ENCODE measurements at regions not wholly inside any gene's neighbourhood (a gene's known extent, or its start where the extent isn't known, plus 50 kb on each side); places are given as distances from the start of the nearest gene placed in this dataset.

DNA sequence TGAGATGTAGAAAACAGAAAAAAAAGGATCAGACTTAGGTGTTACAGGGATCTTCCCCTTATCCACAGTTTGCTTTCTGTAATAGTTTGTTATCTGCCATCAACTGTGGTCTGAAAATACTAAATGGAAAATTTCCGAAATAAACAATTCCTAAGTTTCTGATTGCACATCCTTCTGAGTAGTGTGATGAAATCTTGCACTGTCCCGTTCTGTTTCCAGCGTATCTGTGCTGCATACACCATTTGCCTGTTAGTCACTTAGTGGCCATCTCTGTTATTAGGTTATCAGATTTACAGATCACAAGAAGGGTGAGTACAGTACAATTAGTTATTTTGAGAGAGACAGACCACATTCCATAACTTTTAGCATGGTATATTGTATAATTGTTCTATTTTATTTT lies 185.6 kb upstream of the CPHXL start:
- TF ChIP-seq, protein P1, sequence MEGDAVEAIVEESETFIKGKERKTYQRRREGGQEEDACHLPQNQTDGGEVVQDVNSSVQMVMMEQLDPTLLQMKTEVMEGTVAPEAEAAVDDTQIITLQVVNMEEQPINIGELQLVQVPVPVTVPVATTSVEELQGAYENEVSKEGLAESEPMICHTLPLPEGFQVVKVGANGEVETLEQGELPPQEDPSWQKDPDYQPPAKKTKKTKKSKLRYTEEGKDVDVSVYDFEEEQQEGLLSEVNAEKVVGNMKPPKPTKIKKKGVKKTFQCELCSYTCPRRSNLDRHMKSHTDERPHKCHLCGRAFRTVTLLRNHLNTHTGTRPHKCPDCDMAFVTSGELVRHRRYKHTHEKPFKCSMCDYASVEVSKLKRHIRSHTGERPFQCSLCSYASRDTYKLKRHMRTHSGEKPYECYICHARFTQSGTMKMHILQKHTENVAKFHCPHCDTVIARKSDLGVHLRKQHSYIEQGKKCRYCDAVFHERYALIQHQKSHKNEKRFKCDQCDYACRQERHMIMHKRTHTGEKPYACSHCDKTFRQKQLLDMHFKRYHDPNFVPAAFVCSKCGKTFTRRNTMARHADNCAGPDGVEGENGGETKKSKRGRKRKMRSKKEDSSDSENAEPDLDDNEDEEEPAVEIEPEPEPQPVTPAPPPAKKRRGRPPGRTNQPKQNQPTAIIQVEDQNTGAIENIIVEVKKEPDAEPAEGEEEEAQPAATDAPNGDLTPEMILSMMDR (IDR thresholded peaks at IDR 0.05; ENCODE audit: low read depth, low read length) = no peak
- DNase-seq (ENCODE audit: extremely low read depth, low read depth) = no peak

DNA sequence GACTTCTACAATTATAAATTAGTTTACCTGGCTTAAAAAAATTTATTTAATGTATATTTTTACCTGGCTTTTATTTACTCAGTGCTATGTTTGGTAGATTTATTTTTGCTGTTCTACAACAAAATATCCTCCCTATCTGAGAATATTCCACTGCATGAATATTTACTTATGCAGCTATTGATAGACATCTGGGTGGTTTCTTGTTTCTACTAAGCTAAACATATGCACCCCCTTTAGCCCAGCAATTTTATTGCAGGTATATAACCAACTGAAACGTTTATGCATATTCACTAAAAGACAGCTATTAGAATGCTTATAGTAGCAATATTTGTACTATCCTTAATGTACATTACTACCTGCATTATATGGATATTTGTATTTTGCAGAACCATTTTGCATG lies 187.7 kb upstream of the CPHXL start:
- TF ChIP-seq, protein P1 (IDR thresholded peaks at IDR 0.05; ENCODE audit: low read depth, low read length) = no peak
- no peak for DNase-seq (ENCODE audit: extremely low read depth, low read depth)

DNA sequence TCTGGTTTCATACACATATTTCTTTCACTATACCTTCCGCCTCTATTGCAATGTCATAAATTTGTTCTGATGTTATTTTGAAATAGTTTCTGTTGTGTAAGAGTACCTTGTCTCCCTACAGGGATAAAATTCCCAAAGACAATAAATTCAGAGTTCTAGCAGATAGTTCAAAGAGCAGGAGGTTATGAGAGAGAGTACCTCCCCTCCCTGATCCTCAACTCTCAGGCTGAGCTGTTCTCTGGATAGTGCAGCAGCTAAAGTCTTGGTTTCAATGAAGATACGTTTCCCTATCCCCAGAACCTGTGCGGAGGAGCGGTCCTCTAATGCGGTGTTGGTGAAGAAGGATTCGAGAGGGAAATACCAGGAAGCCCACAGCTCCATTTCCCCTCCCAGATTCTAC lies 190.2 kb upstream of the CPHXL start:
- DNase-seq (ENCODE audit: extremely low read depth, low read depth) = no peak
- TF ChIP-seq, protein P1 (IDR thresholded peaks at IDR 0.05; ENCODE audit: low read depth, low read length) = no peak

DNA sequence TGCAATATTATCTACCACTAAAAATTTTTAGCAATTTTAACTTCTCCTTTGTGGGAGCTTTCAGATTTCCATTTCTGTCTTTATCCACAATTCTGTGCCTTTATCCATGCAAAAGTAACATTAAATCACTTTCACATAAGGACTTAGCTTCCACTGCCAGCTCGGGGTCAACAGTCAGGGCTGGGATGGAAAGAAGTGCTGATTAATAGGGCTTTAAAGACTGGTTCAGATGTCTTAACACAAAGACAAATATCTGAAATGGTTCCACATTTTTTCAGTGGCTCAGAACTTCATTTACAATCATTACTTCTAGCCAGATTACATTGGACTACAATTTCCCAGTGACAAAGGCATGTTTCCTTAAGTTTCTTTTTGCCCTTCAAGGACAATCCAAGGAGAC lies 191.8 kb upstream of the CPHXL start:
- TF ChIP-seq, protein P1 (IDR thresholded peaks at IDR 0.05; ENCODE audit: low read depth, low read length) = no peak
- DNase-seq (ENCODE audit: extremely low read depth, low read depth) = no peak

DNA sequence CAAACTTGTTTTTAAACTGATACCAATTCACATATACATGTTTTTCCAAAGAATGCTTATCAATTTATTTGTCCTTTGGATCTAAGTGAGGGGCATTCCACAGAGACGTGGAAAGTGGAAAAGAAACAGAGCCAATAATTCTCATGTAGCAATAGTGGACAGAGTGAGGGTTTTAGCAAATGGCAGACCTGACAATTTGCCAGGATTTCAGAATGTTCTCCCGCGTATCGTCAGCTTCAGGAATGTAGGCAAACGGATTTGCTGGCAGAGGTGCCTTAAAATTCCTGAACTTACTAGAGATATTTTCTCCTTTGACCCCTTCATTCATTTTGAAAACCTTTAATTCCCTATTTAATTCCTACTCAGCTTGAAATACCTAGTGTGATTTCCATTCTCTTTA lies 193.4 kb upstream of the CPHXL start:
- DNase-seq (ENCODE audit: extremely low read depth, low read depth) = no peak
- TF ChIP-seq, protein P1 (IDR thresholded peaks at IDR 0.05; ENCODE audit: low read depth, low read length) = no peak

DNA sequence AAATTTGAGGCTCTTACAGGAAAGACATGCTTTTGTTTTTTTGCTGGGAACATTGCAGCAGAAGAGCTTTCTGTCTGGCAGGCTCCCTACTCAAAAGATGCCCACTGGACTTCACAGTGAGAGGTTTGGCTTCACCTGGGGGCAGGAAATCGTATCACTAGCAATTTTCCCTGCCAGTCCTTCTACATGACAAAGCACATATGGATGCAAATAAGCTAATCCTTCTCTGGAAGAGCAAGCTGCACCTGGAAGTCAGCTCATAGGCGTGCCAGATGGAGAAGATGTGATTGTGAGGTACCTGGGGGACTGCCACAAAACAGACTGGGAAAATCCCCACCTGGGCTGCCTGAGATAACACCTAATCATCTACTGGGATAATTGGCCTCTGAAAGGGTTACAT lies 195.0 kb upstream of the CPHXL start:
- no peak for DNase-seq (ENCODE audit: extremely low read depth, low read depth)
- TF ChIP-seq, protein P1 (IDR thresholded peaks at IDR 0.05; ENCODE audit: low read depth, low read length) = no peak

DNA sequence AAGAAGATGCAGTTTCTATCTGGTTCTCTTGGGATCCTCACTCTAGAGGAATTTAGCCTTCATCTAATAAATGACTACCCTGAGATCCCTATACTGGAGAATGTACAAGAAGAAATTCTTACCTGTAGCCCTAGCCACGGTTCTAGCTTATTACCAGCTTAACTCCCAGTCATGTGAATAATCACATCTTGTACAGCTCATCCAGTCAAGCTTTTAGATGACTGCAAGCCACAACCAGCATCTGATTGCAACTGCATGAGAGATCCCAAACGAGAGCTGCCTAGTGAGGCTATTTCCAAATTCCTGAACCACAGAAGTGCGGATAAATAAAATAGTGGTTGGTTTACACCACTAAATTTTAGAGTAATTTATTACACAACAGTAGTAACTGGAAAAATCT lies 196.0 kb upstream of the CPHXL start:
- TF ChIP-seq, protein P1 (IDR thresholded peaks at IDR 0.05; ENCODE audit: low read depth, low read length) = no peak
- no peak for DNase-seq (ENCODE audit: extremely low read depth, low read depth)
